Left lung (tissue), 4 donors: ENCODE measurements at regions not wholly inside any gene's neighbourhood (a gene's known extent, or its start where the extent isn't known, plus 50 kb on each side); places are given as distances from the start of the nearest gene placed in this dataset.

Experiments
- ATAC-seq: fragments of 200-7000 bp; cut with Tn5 transposase; one replicate; pipeline ENCODE4 v1.9.1; 2020; ENCODE audit warnings: moderate library complexity
- DNase-seq, 4 donors: peaks; one replicate each; pipeline ENCODE4 v3.0.0-alpha.2; 2013 to 2020
- H3K27ac ChIP-seq, 2 donors: fragments of 200-600 bp; sonication (generic) in 1 of 2; one replicate each; pipeline versions ENCODE4 v1.5.0 to v1.8.0; 2020 to 2021
- H3K27me3 ChIP-seq, 2 donors: fragments of 200-600 bp; sonication (generic) in 1 of 2; one replicate each; pipeline versions ENCODE4 v1.5.0 to v1.8.0; 2020 to 2021
- H3K36me3 ChIP-seq, 2 donors: fragments of 200-600 bp; sonication (generic) in 1 of 2; one replicate each; pipeline versions ENCODE4 v1.5.0 to v1.8.0; 2020 to 2021
- H3K4me1 ChIP-seq, 2 donors: fragments of 200-600 bp; one replicate each; pipeline ENCODE4 v1.8.0; 2021
- H3K4me3 ChIP-seq, 2 donors: fragments of 200-600 bp; sonication (generic) in 1 of 2; one replicate each; pipeline versions ENCODE4 v1.5.0 to v1.8.0; 2020 to 2021; ENCODE audit warnings: mild to moderate bottlenecking in 1 of 2
- H3K9me3 ChIP-seq, 2 donors: fragments of 200-600 bp; sonication (generic) in 1 of 2; one replicate each; pipeline versions ENCODE4 v1.5.0 to v1.8.0; 2020 to 2021
- intact Hi-C, 2 donors: fragments of 100-400 bp; cut with DNase I; formaldehyde crosslinking; loops; one replicate each; pipeline versions ENCODE4 v1.11.2 to v1.14.2; 2022
- TF ChIP-seq, protein P1 (sequence below), 2 donors: fragments of 200-600 bp; sonication (generic) in 1 of 2; IDR thresholded peaks; one replicate each; pipeline versions ENCODE4 v1.5.0 to v1.8.0; 2021; ENCODE audit warnings: antibody characterized with exemption in 2 of 2
- donor health status: DM: no; HTN: yes; CAD: no.
- donor health status: DM: no; HTN: no; CAD: no.

DNA sequence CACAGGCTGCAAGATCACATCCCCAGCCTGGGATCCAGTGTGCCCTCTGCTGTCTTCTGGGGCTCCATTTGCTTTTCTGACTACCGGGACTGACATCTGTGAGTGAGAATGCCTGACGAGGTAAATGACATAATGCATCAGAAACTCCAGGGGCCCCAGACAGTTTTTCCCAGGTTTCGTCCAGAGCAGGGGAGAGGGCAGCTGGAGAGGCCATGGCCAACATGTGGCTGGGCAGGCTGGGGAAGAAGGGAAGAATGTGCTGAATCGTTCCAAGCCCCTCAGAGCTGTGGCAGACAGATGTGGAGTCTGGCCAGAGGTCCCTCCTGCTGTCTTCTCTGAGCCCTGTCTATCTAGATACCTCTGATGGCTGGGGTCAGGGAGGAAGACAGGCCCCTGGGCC, 163.9 kb downstream of the TRIM29 start:
- intact Hi-C loops = no loop called here
- no peak overlapping the region for H3K27ac ChIP-seq
- H3K9me3 ChIP-seq = no peaks in the 10 kb centered on the region
- DNase-seq = no peak
- no peaks in the 10 kb centered on the region for H3K4me1 ChIP-seq
- no peaks in the 10 kb centered on the region for H3K36me3 ChIP-seq
- ATAC-seq = no peak
- TF ChIP-seq, protein P1, sequence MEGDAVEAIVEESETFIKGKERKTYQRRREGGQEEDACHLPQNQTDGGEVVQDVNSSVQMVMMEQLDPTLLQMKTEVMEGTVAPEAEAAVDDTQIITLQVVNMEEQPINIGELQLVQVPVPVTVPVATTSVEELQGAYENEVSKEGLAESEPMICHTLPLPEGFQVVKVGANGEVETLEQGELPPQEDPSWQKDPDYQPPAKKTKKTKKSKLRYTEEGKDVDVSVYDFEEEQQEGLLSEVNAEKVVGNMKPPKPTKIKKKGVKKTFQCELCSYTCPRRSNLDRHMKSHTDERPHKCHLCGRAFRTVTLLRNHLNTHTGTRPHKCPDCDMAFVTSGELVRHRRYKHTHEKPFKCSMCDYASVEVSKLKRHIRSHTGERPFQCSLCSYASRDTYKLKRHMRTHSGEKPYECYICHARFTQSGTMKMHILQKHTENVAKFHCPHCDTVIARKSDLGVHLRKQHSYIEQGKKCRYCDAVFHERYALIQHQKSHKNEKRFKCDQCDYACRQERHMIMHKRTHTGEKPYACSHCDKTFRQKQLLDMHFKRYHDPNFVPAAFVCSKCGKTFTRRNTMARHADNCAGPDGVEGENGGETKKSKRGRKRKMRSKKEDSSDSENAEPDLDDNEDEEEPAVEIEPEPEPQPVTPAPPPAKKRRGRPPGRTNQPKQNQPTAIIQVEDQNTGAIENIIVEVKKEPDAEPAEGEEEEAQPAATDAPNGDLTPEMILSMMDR (IDR thresholded peaks at IDR 0.05) = no peak
- peaks cover 0 to 48% of the 10 kb centered on the region in 2 donors for H3K27me3 ChIP-seq
- no peak overlapping the region for H3K4me3 ChIP-seq

DNA sequence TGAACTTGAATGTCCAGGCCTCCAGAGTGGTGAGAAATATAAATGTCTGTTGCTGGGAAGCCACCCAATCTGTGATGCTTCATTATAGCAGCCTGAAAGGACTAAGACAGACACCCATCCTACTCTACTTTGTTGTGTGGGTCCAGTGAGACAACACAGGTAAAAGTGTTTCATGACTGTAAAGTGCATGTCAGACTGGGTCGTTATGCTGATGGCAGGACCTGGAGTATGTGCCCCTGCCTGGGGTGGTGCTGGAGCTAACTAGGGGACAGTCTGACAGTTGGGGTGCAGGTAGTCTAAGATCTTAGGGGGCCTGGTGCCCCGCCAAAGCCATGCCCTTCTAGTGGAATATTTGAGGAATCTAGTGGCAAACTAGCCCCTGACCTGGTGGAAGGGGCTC, 165.6 kb downstream of the TRIM29 start:
- intact Hi-C loops = no loop called here
- Histone ChIP-seq H3K4me3 (no peak overlapping the region), H3K27ac (no peak overlapping the region), H3K27me3 (peaks cover 0 to 30% of the 10 kb centered on the region in 2 donors), H3K36me3 (no peaks in the 10 kb centered on the region), H3K4me1 (no peaks in the 10 kb centered on the region), H3K9me3 (no peaks in the 10 kb centered on the region)
- ATAC-seq = no peak
- no peak for DNase-seq
- TF ChIP-seq, protein P1 (IDR thresholded peaks at IDR 0.05) = no peak

DNA sequence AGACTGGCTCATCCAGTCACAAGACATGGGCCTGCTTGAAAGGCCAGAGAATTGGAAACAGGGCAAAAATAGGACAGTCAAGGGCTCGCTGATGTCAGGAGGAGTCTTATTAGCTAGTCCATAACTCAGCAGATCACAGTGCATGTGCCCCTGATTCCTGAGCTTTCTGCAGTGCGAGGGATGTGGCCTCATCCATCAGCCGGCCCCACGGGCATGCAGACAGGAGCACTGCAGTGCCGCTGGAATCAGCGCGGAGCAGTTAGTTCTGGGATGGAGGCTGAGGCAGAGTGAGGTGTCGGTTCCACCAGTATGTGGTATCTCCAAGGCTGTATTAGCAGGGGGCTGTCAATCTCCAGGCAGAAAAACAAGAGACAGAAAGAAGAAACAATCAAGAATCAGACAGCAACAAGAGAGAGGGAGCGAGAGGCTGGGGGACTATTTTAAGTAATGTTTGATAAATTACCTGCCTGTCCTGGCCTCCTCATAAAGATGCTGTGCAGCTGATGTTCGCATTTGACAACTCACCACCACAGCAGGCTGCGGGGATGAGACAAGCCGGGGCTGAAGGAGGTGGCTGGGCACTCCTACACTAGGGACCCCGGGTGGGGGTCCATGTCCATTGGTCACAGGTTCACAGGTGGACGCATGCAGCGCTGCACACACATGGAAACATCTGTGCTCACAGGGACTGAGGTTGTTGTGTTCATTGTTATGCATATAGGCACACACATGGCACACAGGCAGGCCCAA, 167.2 kb downstream of the TRIM29 start:
- H3K4me3 ChIP-seq = no peak overlapping the region
- no peaks in the 10 kb centered on the region for H3K36me3 ChIP-seq
- H3K27me3 ChIP-seq = peaks cover 0 to 17% of the 10 kb centered on the region in 2 donors
- no peaks in the 10 kb centered on the region for H3K9me3 ChIP-seq
- DNase-seq = no peak
- TF ChIP-seq, protein P1 (IDR thresholded peaks at IDR 0.05) = no peak
- no peak for ATAC-seq
- H3K4me1 ChIP-seq = no peaks in the 10 kb centered on the region
- H3K27ac ChIP-seq = no peak overlapping the region
- intact Hi-C loops = no loop called here

DNA sequence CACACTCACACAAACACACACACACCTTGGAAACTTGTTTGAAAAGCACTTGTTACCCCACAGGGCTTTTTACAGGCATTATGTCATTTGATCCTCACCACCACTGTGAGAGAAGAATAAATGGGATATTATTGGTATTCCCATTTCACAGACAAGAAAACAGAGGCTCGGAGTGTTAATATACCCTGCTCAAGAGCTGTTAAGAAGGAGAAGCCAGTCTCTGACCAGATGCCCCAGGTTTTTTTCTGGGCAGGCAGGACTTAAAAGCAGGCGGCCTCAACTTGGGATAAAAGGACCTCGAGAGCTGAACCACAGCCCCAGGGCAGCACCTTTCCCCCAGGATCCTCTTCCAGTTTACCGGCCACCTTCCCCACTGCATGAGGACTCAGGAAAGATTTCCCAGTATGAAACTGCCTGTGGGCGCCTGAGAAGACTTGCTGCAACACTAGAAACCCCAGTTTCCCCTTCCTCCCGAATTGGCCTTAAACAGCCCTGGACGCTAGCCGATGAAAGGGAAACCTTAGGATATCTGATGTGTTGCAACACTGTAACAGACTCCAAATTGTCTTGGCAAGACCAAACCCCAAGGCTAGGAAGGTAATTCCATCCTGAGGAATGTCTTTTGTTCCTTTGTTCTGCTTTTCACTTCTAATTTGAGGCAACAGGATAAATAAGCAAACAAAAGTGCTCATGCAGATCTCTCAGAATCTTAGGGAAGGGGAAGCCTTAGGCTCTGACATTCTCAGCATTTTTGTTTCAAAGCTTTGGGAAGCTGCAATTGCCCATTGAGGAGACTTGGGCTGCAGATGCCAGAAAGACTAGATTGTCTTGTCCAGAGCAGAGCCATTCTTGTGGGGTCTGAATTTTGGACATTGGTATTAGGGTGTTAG, 173.5 kb downstream of the TRIM29 start:
- H3K9me3 ChIP-seq = no peaks in the 10 kb centered on the region
- no peak overlapping the region for H3K27ac ChIP-seq
- no peaks in the 10 kb centered on the region for H3K4me1 ChIP-seq
- ATAC-seq = no peak
- H3K27me3 ChIP-seq = peaks cover 0 to 29% of the 10 kb centered on the region in 2 donors
- intact Hi-C loops = no loop called here
- DNase-seq = no peak
- H3K4me3 ChIP-seq = no peak overlapping the region
- H3K36me3 ChIP-seq = no peaks in the 10 kb centered on the region
- TF ChIP-seq, protein P1 (IDR thresholded peaks at IDR 0.05) = no peak

DNA sequence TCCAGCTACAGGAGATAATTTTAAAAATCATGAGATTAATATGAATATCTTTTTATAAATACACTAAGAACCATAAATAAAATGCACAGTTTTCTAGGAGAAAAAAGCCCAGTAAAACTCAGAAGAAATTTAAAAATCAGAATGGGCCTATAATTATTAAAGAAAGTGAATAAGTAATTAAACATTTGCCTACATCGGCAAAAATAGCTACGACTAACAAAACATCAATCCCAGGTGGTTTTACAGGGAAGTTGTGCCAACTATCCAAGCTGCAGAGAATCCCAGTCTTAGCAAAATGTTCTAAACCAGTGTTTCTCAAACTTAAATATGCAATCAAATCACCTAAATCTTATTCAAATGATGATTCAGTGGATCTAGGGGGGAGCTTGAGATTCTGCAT, 180.0 kb downstream of the TRIM29 start:
- no peaks in the 10 kb centered on the region for H3K36me3 ChIP-seq
- H3K9me3 ChIP-seq = no peaks in the 10 kb centered on the region
- H3K4me3 ChIP-seq = no peak overlapping the region
- DNase-seq = no peak
- TF ChIP-seq, protein P1 (IDR thresholded peaks at IDR 0.05) = no peak
- no peak for ATAC-seq
- intact Hi-C loops = no loop called here
- H3K27me3 ChIP-seq = peaks cover 0 to 30% of the 10 kb centered on the region in 2 donors
- H3K4me1 ChIP-seq = no peaks in the 10 kb centered on the region
- no peak overlapping the region for H3K27ac ChIP-seq
